RKO (cell line): ENCODE measurements at regions not wholly inside any gene's neighbourhood (a gene's known extent, or its start where the extent isn't known, plus 50 kb on each side); places are given as distances from the start of the nearest gene placed in this dataset.
A peak's percentile ranks its signal among the peaks of the same experiment; 100 is the strongest.

ENCODE experiments used
- DNase-seq: peaks from one replicate; pipeline ENCODE4 v3.0.0-alpha.2; 2016; ENCODE audit warnings: low spot score

GRCh38 chr18:55090564-55091188 is 131.4 kb upstream of the CCDC68 start:
- no peak for DNase-seq

- no peak for DNase-seq
These were observed 130.3 kb upstream of the CCDC68 start for GRCh38 chr18:55089610-55090009.

GRCh38 chr18:55088561-55088960 is 129.3 kb upstream of the CCDC68 start:
- no peak for DNase-seq

- no peak for DNase-seq
These were observed 128.7 kb upstream of the CCDC68 start for GRCh38 chr18:55088000-55088401.

GRCh38 chr18:55086906-55087305 is 127.6 kb upstream of the CCDC68 start:
- DNase-seq, result no peak

- DNase-seq, result no peak
These were observed 126.5 kb upstream of the CCDC68 start for GRCh38 chr18:55085557-55086285.

- DNase-seq, result no peak
These were observed 125.3 kb upstream of the CCDC68 start for GRCh38 chr18:55084550-55084949.

- DNase-seq, result no peak
These were observed 124.2 kb upstream of the CCDC68 start for GRCh38 chr18:55083461-55083860.

- DNase-seq, result no peak
These were observed 120.5 kb upstream of the CCDC68 start for GRCh38 chr18:55079481-55080355.

GRCh38 chr18:55079067-55079466 is 119.8 kb upstream of the CCDC68 start:
- no peak for DNase-seq

GRCh38 chr18:55078303-55078932 is 119.2 kb upstream of the CCDC68 start:
- no peak for DNase-seq

- DNase-seq, result no peak
These were observed 117.5 kb upstream of the CCDC68 start for GRCh38 chr18:55076643-55077218.

GRCh38 chr18:55073834-55074233 is 114.6 kb upstream of the CCDC68 start:
- no peak for DNase-seq

- no peak for DNase-seq
These were observed 113.9 kb upstream of the CCDC68 start for GRCh38 chr18:55073116-55073515.

- DNase-seq, result no peak
These were observed 113.4 kb upstream of the CCDC68 start for GRCh38 chr18:55072698-55073097.

GRCh38 chr18:55072181-55072580 is 112.9 kb upstream of the CCDC68 start:
- no peak for DNase-seq

GRCh38 chr18:55069497-55069896 is 110.2 kb upstream of the CCDC68 start:
- no peak for DNase-seq

- no peak for DNase-seq
These were observed 105.5 kb upstream of the CCDC68 start for GRCh38 chr18:55064760-55065159.

GRCh38 chr18:55064073-55064472 is 104.8 kb upstream of the CCDC68 start:
- DNase-seq, result no peak

- no peak for DNase-seq
These were observed 95.0 kb upstream of the CCDC68 start for GRCh38 chr18:55054021-55054990.

- peak; percentile 50 for DNase-seq
These were observed 89.6 kb upstream of the CCDC68 start for GRCh38 chr18:55048892-55049291.
